Osteocyte (in vitro differentiated cells): ENCODE measurements at regions not wholly inside any gene's neighbourhood (a gene's known extent, or its start where the extent isn't known, plus 50 kb on each side); places are given as distances from the start of the nearest gene placed in this dataset.

Source experiments
- DNase-seq: peaks from one replicate; pipeline ENCODE4 v3.0.0; 2021; ENCODE audit warnings: mixed read lengths; ENCODE audit not compliant: unreplicated experiment; ENCODE audit errors: extremely low spot score
- H3K27ac Mint-ChIP-seq: one replicate; pipeline ENCODE4 v1.8.0; 2021; ENCODE audit warnings: mild to moderate bottlenecking, mixed read lengths; ENCODE audit not compliant: unreplicated experiment
- H3K27me3 Mint-ChIP-seq: one replicate; pipeline ENCODE4 v1.8.0; 2021; ENCODE audit warnings: mixed read lengths; ENCODE audit not compliant: unreplicated experiment
- H3K36me3 Mint-ChIP-seq: one replicate; pipeline ENCODE4 v1.8.0; 2021; ENCODE audit warnings: mixed read lengths; ENCODE audit not compliant: unreplicated experiment
- H3K4me1 Mint-ChIP-seq: one replicate; pipeline ENCODE4 v1.8.0; 2021; ENCODE audit warnings: mixed read lengths; ENCODE audit not compliant: unreplicated experiment
- H3K4me3 Mint-ChIP-seq: one replicate; pipeline ENCODE4 v1.8.0; 2021; ENCODE audit warnings: mild to moderate bottlenecking, moderate library complexity, mixed read lengths; ENCODE audit not compliant: unreplicated experiment
- H3K9me3 Mint-ChIP-seq: one replicate; pipeline ENCODE4 v1.8.0; 2021; ENCODE audit warnings: mixed read lengths; ENCODE audit not compliant: unreplicated experiment
- CTCF ChIP-seq: fragments of 200-600 bp; sonication (generic); IDR thresholded peaks from 2 replicates; pipeline ENCODE4 v1.5.0; 2021; ENCODE audit warnings: antibody characterized with exemption, mild to moderate bottlenecking, moderate library complexity

- no peaks in the 10 kb centered on the region for H3K4me1 Mint-ChIP-seq
- no peak overlapping the region for H3K4me3 Mint-ChIP-seq
- DNase-seq: no peak
- no peaks in the 10 kb centered on the region for H3K27me3 Mint-ChIP-seq
- H3K36me3 Mint-ChIP-seq: peaks cover 6% of the 10 kb centered on the region
- H3K9me3 Mint-ChIP-seq: peaks cover 10% of the 10 kb centered on the region
- no peak for TF ChIP-seq CTCF
- no peak overlapping the region for H3K27ac Mint-ChIP-seq
These were observed 114.5 kb upstream of the LYZL1 start for GRCh38 chr10:29174389-29174788.

GRCh38 chr10:29176845-29177832 is 111.7 kb upstream of the LYZL1 start:
- no peak for DNase-seq
- TF ChIP-seq CTCF: no peak
- Mint-ChIP-seq H3K27ac (no peak overlapping the region), H3K4me3 (no peak overlapping the region), H3K4me1 (peaks cover 2% of the 10 kb centered on the region), H3K36me3 (no peaks in the 10 kb centered on the region), H3K27me3 (no peaks in the 10 kb centered on the region), H3K9me3 (no peaks in the 10 kb centered on the region)

- H3K9me3 Mint-ChIP-seq: no peaks in the 10 kb centered on the region
- peaks cover 2% of the 10 kb centered on the region for H3K4me1 Mint-ChIP-seq
- H3K36me3 Mint-ChIP-seq: no peaks in the 10 kb centered on the region
- no peaks in the 10 kb centered on the region for H3K27me3 Mint-ChIP-seq
- H3K4me3 Mint-ChIP-seq: no peak overlapping the region
- TF ChIP-seq CTCF: no peak
- no peak overlapping the region for H3K27ac Mint-ChIP-seq
- DNase-seq: no peak
These were observed 106.9 kb upstream of the LYZL1 start for GRCh38 chr10:29181936-29182335.

- H3K9me3 Mint-ChIP-seq: no peaks in the 10 kb centered on the region
These were observed 105.4 kb upstream of the LYZL1 start for GRCh38 chr10:29183301-29183945.

More at GRCh38 chr10:29183301-29183945, 105.4 kb upstream of the LYZL1 start:
- no peaks in the 10 kb centered on the region for H3K36me3 Mint-ChIP-seq
- H3K4me1 Mint-ChIP-seq: peaks cover 2% of the 10 kb centered on the region
- no peaks in the 10 kb centered on the region for H3K27me3 Mint-ChIP-seq
- TF ChIP-seq CTCF: no peak
- H3K4me3 Mint-ChIP-seq: no peak overlapping the region
- no peak overlapping the region for H3K27ac Mint-ChIP-seq
- DNase-seq: no peak
